GM12878 (cell line): ENCODE measurements at regions not wholly inside any gene's neighbourhood (a gene's known extent, or its start where the extent isn't known, plus 50 kb on each side); places are given as distances from the start of the nearest gene placed in this dataset.

Experiments used
- ATAC-seq: fragments of 200-7000 bp; cut with Tn5 transposase; 3 replicates; pipeline ENCODE4 v1.9.1; 2020; ENCODE audit warnings: mild to moderate bottlenecking, moderate library complexity
- BruUV-seq: library from RNA; stranded (reverse); fragments of 400-500 nt; replicated peaks from 2 replicates; lab custom pipeline; 2021; lab: Mats Ljungman, UMichigan
- CTCF ChIA-PET: fragments of 300-600 bp; sonication (Branson Sonifier 250); formaldehyde crosslinking; extraction: SDS; loops from one replicate; lab custom pipeline; 2021; ENCODE audit warnings: inconsistent platforms; lab: Yijun Ruan, JAX
- POLR2A ChIA-PET: fragments of 350-600 bp; formaldehyde crosslinking; extraction: SDS; loops from one replicate; lab custom pipeline; 2021; ENCODE audit warnings: inconsistent platforms; lab: Charles Lee
- RAD21 ChIA-PET: fragments of 300-600 bp; sonication (Branson Sonifier 250); formaldehyde crosslinking; loops from one replicate; lab custom pipeline; 2023; ENCODE audit warnings: antibody characterized with exemption; ENCODE audit not compliant: unreplicated experiment; lab: Charles Lee
- SMC1A ChIA-PET: fragments of 300-600 bp; sonication (Branson Sonifier 250); formaldehyde crosslinking; loops from one replicate; lab custom pipeline; 2023; ENCODE audit not compliant: unreplicated experiment, uncharacterized antibody; lab: Charles Lee
- DNase-seq: peaks from one replicate; pipeline ENCODE4 v3.0.0-alpha.2; 2011; ENCODE audit warnings: low read depth, low spot score
- FAIRE-seq: peaks from 3 replicates; lab custom pipeline; 2011; peaks lifted over from hg19 to GRCh38; lab: Jason Lieb, UNC
- H2AFZ ChIP-seq: 2 replicates; pipeline ENCODE4 v1.6.0; 2011; ENCODE audit warnings: low read depth, low read length, control low read depth; ENCODE audit not compliant: control insufficient read depth
- H3K27ac ChIP-seq: 2 replicates; pipeline ENCODE4 v1.5.1; 2011; ENCODE audit warnings: control low read depth; ENCODE audit not compliant: control insufficient read depth, insufficient read depth
- H3K27me3 ChIP-seq, 2 experiments: replicated peaks in 1 of 2; 2 replicates each; pipeline versions ENCODE4 v1.6.0 to v1.6.1; 2011; ENCODE audit warnings: low read length in 1 of 2; ENCODE audit not compliant: control insufficient read depth in 2 of 2, insufficient read depth in 2 of 2
- H3K36me3 ChIP-seq, 2 experiments: 2 replicates each; pipeline ENCODE4 v1.5.1; 2011; ENCODE audit warnings: low read length in 1 of 2; ENCODE audit not compliant: control insufficient read depth in 2 of 2, insufficient read depth in 2 of 2
- H3K4me1 ChIP-seq: 2 replicates; pipeline ENCODE4 v1.6.1; 2011; ENCODE audit warnings: mild to moderate bottlenecking, low read length, moderate library complexity, mixed read lengths; ENCODE audit not compliant: control insufficient read depth, insufficient read depth
- H3K4me2 ChIP-seq: 2 replicates; pipeline ENCODE4 v1.6.0; 2011; ENCODE audit warnings: control low read depth; ENCODE audit not compliant: control insufficient read depth, insufficient read depth
- H3K4me3 ChIP-seq: fragments of 200-600 bp; sonication (generic); 2 replicates; pipeline ENCODE4 v1.5.1; 2016
- H3K79me2 ChIP-seq: 2 replicates; pipeline ENCODE4 v1.6.0; 2011; ENCODE audit warnings: low read length; ENCODE audit not compliant: control insufficient read depth, insufficient read depth
- H3K9ac ChIP-seq: 2 replicates; pipeline ENCODE4 v1.8.0; 2011; ENCODE audit warnings: low read length, control low read depth, mixed read lengths; ENCODE audit not compliant: control insufficient read depth, insufficient read depth
- H3K9me3 ChIP-seq: replicated peaks from 3 replicates; pipeline ENCODE4 v1.5.1; 2011; ENCODE audit warnings: mild to moderate bottlenecking, low read length; ENCODE audit not compliant: control insufficient read depth, insufficient read depth
- H4K20me1 ChIP-seq: 2 replicates; pipeline ENCODE4 v1.6.0; 2011; ENCODE audit not compliant: control insufficient read depth, insufficient read depth
- ATF2 ChIP-seq: IDR thresholded peaks from 2 replicates; pipeline ENCODE4 v1.6.1; 2012; ENCODE audit warnings: low read length, inconsistent platforms
- BCL11A ChIP-seq: IDR thresholded peaks from 2 replicates; pipeline ENCODE4 v1.6.1; 2011; ENCODE audit warnings: low read depth, low read length
- FOS ChIP-seq: IDR thresholded peaks from 3 replicates; pipeline ENCODE4 v1.6.1; 2011; ENCODE audit warnings: borderline replicate concordance; ENCODE audit not compliant: insufficient read length; ENCODE audit errors: extremely low read depth
- HDAC6 ChIP-seq: fragments of 200-600 bp; sonication (generic); IDR thresholded peaks from one replicate; pipeline ENCODE4 v1.8.0; 2017; ENCODE audit warnings: antibody characterized with exemption; ENCODE audit not compliant: unreplicated experiment
- RELA ChIP-seq: fragments of 450-650 bp; IDR thresholded peaks from 2 replicates; pipeline ENCODE4 v1.8.0; 2014; ENCODE audit warnings: borderline replicate concordance; ENCODE audit not compliant: partially characterized antibody
- SIN3A ChIP-seq: IDR thresholded peaks from 2 replicates; pipeline ENCODE4 v1.6.1; 2012; ENCODE audit warnings: low read depth, low read length, improper control_type of control experiment
- WGBS: methylation state at CpG from one replicate; pipeline ENCODE4 v1.1.6; 2016; ENCODE audit warnings: low lambda C conversion rate; ENCODE audit not compliant: insufficient replicate concordance, insufficient coverage; ENCODE audit errors: missing lambda C conversion rate; 5-methylcytosine and 5-hydroxymethylcytosine counted together
- in situ Hi-C: fragments of 300-500 bp; cut with MboI; formaldehyde crosslinking; loops from 9 replicates; pipeline ENCODE4 v1.14.3; 2018; ENCODE audit warnings: mixed read lengths
- intact Hi-C: fragments of 100-400 bp; cut with micrococcal nuclease; formaldehyde crosslinking; loops from one replicate; pipeline ENCODE4 v1.14.2; 2022; ENCODE audit not compliant: unreplicated experiment
- TF ChIP-seq, protein P1 (sequence below), 3 experiments: IDR thresholded peaks in 2 of 3; conservative IDR thresholded peaks in 1 of 3; 2 replicates each; pipeline ENCODE4 v1.5.1; 2011; ENCODE audit warnings: low read depth in 3 of 3, low read length in 3 of 3, mild to moderate bottlenecking in 3 of 3, control low read depth in 2 of 3, moderate library complexity in 2 of 3, inconsistent platforms in 1 of 3, mixed read lengths in 1 of 3; ENCODE audit not compliant: control insufficient read depth in 2 of 3, insufficient read depth in 1 of 3; ENCODE audit errors: extremely low read depth in 1 of 3
- TF ChIP-seq, protein P2 (sequence below): fragments of 450-650 bp; IDR thresholded peaks from 2 replicates; pipeline ENCODE4 v1.6.1; 2017; ENCODE audit warnings: mild to moderate bottlenecking, moderate library complexity

DNA sequence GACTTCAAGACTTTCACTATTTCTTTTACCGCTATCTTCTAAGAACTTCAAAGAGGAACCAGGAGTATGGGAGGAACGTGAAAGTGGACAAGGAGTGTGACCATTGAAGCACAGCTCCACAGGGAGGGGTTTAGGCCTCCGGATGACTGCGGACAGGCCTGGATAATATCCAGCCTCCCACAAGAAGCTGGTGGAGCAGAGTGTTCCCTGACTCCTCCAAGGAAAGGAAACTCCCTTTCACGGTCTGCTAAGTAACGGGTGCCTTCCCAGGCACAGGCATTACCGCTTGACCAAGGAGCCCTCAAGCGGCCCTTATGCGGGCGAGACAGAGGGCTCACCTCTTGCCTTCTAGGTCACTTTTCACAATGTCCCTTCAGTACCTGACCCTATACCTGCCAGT, 267.0 kb downstream of the RPL10L start:
- H3K27ac ChIP-seq = no peak overlapping the region
- intact Hi-C loops = no loop called here
- no peak overlapping the region for H3K4me2 ChIP-seq
- no peaks in the 10 kb centered on the region for H3K79me2 ChIP-seq
- in situ Hi-C loops = no loop called here
- H4K20me1 ChIP-seq = no peaks in the 10 kb centered on the region
- H3K9ac ChIP-seq = no peak overlapping the region
- CTCF ChIA-PET = no interaction called here
- TF ChIP-seq, protein P1, sequence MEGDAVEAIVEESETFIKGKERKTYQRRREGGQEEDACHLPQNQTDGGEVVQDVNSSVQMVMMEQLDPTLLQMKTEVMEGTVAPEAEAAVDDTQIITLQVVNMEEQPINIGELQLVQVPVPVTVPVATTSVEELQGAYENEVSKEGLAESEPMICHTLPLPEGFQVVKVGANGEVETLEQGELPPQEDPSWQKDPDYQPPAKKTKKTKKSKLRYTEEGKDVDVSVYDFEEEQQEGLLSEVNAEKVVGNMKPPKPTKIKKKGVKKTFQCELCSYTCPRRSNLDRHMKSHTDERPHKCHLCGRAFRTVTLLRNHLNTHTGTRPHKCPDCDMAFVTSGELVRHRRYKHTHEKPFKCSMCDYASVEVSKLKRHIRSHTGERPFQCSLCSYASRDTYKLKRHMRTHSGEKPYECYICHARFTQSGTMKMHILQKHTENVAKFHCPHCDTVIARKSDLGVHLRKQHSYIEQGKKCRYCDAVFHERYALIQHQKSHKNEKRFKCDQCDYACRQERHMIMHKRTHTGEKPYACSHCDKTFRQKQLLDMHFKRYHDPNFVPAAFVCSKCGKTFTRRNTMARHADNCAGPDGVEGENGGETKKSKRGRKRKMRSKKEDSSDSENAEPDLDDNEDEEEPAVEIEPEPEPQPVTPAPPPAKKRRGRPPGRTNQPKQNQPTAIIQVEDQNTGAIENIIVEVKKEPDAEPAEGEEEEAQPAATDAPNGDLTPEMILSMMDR (IDR thresholded peaks at IDR 0.05 in 2 of 3, conservative IDR thresholded peaks at IDR 0.05 in 1 of 3; ENCODE audit: control insufficient read depth in 2 of 3, extremely low read depth in 1 of 3, insufficient read depth in 1 of 3, low read depth in 3 of 3, low read length in 3 of 3) = no peak
- TF ChIP-seq HDAC6 = no peak
- TF ChIP-seq RELA = no peak
- no peak for TF ChIP-seq SIN3A
- no peak for TF ChIP-seq BCL11A
- TF ChIP-seq FOS = no peak
- TF ChIP-seq, protein P2, sequence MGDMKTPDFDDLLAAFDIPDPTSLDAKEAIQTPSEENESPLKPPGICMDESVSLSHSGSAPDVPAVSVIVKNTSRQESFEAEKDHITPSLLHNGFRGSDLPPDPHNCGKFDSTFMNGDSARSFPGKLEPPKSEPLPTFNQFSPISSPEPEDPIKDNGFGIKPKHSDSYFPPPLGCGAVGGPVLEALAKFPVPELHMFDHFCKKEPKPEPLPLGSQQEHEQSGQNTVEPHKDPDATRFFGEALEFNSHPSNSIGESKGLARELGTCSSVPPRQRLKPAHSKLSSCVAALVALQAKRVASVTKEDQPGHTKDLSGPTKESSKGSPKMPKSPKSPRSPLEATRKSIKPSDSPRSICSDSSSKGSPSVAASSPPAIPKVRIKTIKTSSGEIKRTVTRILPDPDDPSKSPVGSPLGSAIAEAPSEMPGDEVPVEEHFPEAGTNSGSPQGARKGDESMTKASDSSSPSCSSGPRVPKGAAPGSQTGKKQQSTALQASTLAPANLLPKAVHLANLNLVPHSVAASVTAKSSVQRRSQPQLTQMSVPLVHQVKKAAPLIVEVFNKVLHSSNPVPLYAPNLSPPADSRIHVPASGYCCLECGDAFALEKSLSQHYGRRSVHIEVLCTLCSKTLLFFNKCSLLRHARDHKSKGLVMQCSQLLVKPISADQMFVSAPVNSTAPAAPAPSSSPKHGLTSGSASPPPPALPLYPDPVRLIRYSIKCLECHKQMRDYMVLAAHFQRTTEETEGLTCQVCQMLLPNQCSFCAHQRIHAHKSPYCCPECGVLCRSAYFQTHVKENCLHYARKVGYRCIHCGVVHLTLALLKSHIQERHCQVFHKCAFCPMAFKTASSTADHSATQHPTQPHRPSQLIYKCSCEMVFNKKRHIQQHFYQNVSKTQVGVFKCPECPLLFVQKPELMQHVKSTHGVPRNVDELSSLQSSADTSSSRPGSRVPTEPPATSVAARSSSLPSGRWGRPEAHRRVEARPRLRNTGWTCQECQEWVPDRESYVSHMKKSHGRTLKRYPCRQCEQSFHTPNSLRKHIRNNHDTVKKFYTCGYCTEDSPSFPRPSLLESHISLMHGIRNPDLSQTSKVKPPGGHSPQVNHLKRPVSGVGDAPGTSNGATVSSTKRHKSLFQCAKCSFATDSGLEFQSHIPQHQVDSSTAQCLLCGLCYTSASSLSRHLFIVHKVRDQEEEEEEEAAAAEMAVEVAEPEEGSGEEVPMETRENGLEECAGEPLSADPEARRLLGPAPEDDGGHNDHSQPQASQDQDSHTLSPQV = no peak
- no peak for TF ChIP-seq ATF2
- TF ChIP-seq, all 136 proteins: peak for 0
- no peak overlapping the region for H3K4me3 ChIP-seq
- FAIRE-seq (no peak), ATAC-seq (no peak), DNase-seq (no peak)
- H2AFZ ChIP-seq = no peak overlapping the region
- no peaks in the 10 kb centered on the region for H3K9me3 ChIP-seq
- H3K4me1 ChIP-seq = no peaks in the 10 kb centered on the region
- ChIA-PET POLR2A (no interaction called here), RAD21 (no interaction called here), SMC1A (interaction anchor here (1.3 kb wide), 1 partner anchor 12 kb away, joined by 4 read pairs; no protein-coding TSS in a partner anchor)
- WGBS = 55% methylated on average over 10 of the region's 10 CpGs
- H3K27me3 ChIP-seq = no peaks in the 10 kb centered on the region
- no TSS peak for BruUV-seq
- H3K36me3 ChIP-seq = no peaks in the 10 kb centered on the region
